RWPE1 (cell line): ENCODE measurements at regions not wholly inside any gene's neighbourhood (a gene's known extent, or its start where the extent isn't known, plus 50 kb on each side); places are given as distances from the start of the nearest gene placed in this dataset.

Experiments
- CTCF ChIA-PET: fragments of 350-600 bp; sonication (Branson Sonifier 250); formaldehyde crosslinking; extraction: SDS; loops from one replicate; lab custom pipeline; 2021; lab: Yijun Ruan, JAX
- POLR2A ChIA-PET: fragments of 400-600 bp; formaldehyde crosslinking; extraction: SDS; loops from one replicate; lab custom pipeline; 2020; ENCODE audit warnings: antibody characterized with exemption; ENCODE audit not compliant: low non-redundant PET; lab: Yijun Ruan, JAX
- DNase-seq: peaks from one replicate; pipeline ENCODE4 v3.0.0; 2012; ENCODE audit warnings: low spot score
- H3K27ac ChIP-seq: fragments of 450-650 bp; 2 replicates; pipeline ENCODE4 v1.5.1; 2017
- TF ChIP-seq, protein P1 (sequence below): fragments of 450-650 bp; conservative IDR thresholded peaks from 2 replicates; pipeline ENCODE4 v1.5.1; 2017; ENCODE audit warnings: low read depth, mild to moderate bottlenecking

DNA sequence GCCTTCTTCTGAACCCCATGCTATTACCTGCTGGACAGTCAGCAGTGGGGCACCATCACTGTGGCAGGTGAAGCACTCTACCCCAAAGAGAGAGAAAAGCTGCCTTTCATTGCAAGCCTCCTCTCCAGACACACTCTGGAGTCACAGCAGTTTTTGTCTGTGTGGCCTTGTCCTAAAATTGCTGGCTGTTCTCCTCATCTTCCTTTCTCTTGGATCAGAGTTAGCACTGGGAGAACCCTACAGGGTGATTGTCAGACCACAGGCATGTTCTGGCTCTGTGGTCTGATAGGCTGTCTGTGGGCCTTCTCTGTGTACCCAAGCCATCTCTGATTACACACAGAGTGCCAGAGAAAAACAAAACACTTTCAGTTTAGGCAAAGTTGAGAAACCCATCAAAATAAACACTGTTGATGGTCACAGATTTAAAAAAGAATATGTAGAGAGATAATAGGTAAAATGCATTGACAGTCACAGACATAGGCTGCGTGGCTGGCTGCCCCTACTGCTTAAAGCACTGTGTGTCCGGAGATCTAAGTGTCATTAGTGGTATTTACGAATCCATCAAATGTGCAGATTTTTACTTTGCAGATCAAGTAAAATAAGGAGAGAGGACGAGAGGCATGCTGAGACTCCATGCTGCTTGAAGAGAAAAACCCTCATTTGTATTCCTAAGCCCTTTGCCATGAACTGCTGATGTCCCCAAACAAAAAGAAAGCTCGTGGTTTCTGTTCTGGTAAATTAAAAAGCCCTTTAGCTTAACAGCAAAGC lies 689.9 kb downstream of the TUSC7 start:
- TF ChIP-seq, protein P1, sequence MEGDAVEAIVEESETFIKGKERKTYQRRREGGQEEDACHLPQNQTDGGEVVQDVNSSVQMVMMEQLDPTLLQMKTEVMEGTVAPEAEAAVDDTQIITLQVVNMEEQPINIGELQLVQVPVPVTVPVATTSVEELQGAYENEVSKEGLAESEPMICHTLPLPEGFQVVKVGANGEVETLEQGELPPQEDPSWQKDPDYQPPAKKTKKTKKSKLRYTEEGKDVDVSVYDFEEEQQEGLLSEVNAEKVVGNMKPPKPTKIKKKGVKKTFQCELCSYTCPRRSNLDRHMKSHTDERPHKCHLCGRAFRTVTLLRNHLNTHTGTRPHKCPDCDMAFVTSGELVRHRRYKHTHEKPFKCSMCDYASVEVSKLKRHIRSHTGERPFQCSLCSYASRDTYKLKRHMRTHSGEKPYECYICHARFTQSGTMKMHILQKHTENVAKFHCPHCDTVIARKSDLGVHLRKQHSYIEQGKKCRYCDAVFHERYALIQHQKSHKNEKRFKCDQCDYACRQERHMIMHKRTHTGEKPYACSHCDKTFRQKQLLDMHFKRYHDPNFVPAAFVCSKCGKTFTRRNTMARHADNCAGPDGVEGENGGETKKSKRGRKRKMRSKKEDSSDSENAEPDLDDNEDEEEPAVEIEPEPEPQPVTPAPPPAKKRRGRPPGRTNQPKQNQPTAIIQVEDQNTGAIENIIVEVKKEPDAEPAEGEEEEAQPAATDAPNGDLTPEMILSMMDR, result no peak
- no peak overlapping the region for H3K27ac ChIP-seq
- POLR2A ChIA-PET, result no interaction called here
- no peak for DNase-seq
- CTCF ChIA-PET, result no interaction called here

- TF ChIP-seq, protein P1, result no peak
- no peak for DNase-seq
- no peak overlapping the region for H3K27ac ChIP-seq
- CTCF ChIA-PET, result no interaction called here
- POLR2A ChIA-PET, result no interaction called here
These were observed 690.7 kb downstream of the TUSC7 start for GRCh38 chr3:117400303-117400702.

DNA sequence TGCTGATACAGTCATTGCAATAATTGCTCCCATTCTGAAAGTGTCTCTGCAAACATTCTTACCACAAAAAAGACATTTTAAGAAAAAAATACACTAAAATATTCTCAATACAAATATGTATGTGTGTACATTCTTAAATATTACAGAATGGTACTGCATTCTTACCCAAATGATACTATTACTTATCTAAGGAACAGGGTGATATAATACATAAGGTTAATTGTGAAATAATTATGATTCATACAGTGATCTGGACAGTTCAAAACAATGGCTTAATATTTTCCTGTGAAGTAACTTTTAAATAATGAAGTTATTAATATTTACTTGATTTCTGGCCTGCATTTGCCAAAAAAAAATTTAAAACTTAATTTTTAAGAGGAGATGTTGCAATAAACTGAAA lies 694.6 kb downstream of the TUSC7 start:
- POLR2A ChIA-PET, result no interaction called here
- TF ChIP-seq, protein P1, result no peak
- peak; percentile 14 for DNase-seq
- H3K27ac ChIP-seq, result no peak overlapping the region
- CTCF ChIA-PET, result interaction anchor here (0.8 kb wide), 1 partner anchor 27 kb away, joined by 3 read pairs; no protein-coding TSS in a partner anchor

GRCh38 chr3:117404730-117405129 lies 695.2 kb downstream of the TUSC7 start:
- no peak overlapping the region for H3K27ac ChIP-seq
- DNase-seq, result no peak
- TF ChIP-seq, protein P1, result no peak
- ChIA-PET POLR2A (no interaction called here), CTCF (interaction anchor here (0.8 kb wide), 1 partner anchor 27 kb away, joined by 3 read pairs; no protein-coding TSS in a partner anchor)

- POLR2A ChIA-PET, result no interaction called here
- CTCF ChIA-PET, result no interaction called here
- TF ChIP-seq, protein P1, result no peak
- H3K27ac ChIP-seq, result no peak overlapping the region
- no peak for DNase-seq
These were observed 695.8 kb downstream of the TUSC7 start for GRCh38 chr3:117405359-117405758.

DNA sequence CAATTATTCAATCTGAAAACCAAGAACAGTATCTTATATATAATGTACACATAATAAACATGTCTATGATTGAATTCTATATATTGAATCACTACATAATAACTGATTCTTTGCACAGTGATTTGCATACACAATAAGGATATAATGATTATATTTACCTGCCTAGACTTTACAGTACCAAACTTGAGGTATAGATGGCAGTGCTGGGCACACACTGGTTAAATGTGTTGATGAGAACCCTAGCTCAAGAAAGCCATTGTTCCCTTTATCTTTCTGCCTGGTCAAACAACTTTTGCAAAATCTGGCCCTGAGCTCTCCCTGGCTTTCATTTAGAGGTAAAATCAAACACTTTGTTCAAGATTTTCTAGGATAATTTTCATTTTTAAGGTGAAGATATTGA lies 697.7 kb downstream of the TUSC7 start:
- CTCF ChIA-PET, result interaction anchor here (0.6 to 0.8 kb wide), 2 partner anchors 25 to 146 kb away, joined by 5 to 7 read pairs; no protein-coding TSS in a partner anchor

More for the DNA sequence above, 697.7 kb downstream of the TUSC7 start:
- TF ChIP-seq, protein P1, result no peak
- POLR2A ChIA-PET, result no interaction called here
- DNase-seq, result peak; percentile 5
- H3K27ac ChIP-seq, result no peak overlapping the region
